ENCODE measurements at regions not wholly inside any gene's neighbourhood (a gene's known extent, or its start where the extent isn't known, plus 50 kb on each side); places are given as distances from the start of the nearest gene placed in this dataset.

DNA sequence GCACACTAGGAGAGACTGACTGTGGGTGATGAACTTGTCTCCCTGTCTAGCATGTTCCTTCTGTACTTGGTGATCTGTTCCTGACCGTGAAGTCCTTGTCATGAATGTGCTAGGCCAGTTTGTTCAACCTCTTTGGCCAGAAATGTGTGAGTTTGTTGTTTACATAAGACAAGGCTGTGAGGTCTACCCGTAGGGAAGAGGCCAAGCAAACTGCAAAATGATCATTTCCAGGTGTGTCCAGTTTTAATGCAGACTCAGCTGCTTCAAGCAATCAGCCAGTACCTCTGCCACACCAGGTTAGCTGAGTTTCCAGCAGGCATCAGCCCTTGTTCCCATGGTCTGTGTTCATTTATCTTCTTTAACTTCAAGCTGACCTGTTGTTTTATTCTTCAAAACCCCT is 440.2 kb downstream of the FUT8 start:
- H3K4me3 ChIP-seq (ENCODE audit: low read depth, low read length): no peak overlapping the region
- TF ChIP-seq, protein P1, sequence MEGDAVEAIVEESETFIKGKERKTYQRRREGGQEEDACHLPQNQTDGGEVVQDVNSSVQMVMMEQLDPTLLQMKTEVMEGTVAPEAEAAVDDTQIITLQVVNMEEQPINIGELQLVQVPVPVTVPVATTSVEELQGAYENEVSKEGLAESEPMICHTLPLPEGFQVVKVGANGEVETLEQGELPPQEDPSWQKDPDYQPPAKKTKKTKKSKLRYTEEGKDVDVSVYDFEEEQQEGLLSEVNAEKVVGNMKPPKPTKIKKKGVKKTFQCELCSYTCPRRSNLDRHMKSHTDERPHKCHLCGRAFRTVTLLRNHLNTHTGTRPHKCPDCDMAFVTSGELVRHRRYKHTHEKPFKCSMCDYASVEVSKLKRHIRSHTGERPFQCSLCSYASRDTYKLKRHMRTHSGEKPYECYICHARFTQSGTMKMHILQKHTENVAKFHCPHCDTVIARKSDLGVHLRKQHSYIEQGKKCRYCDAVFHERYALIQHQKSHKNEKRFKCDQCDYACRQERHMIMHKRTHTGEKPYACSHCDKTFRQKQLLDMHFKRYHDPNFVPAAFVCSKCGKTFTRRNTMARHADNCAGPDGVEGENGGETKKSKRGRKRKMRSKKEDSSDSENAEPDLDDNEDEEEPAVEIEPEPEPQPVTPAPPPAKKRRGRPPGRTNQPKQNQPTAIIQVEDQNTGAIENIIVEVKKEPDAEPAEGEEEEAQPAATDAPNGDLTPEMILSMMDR (IDR thresholded peaks at IDR 0.05; ENCODE audit: borderline replicate concordance, insufficient read depth, low read depth, low read length): no peak

DNA sequence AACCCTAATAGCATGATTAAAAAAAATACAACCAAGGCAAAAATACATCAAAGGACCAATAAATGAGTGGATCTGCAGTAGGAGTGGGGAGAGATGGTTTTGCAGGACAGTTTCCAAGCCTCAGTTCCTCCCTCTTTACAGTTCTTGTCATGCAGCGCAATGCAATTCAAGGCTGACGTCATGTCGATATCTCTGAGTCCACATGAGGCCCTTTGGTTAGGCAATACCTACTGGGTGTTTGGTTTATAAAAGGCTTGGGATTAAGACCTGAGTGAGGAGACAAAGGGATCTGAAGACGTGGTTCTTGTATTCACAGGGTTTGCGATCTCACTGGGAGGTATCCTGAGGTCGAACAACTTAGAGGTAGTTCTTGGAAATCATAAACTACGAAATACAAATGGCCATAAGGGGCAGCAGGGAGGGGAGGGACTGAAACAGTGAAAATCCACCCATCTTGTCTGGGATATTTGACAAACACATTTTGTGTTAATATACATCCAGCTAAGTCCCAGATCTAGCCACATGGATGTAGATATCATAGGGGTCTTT is 441.0 kb downstream of the FUT8 start:
- TF ChIP-seq, protein P1 (IDR thresholded peaks at IDR 0.05; ENCODE audit: borderline replicate concordance, insufficient read depth, low read depth, low read length): no peak
- no peak overlapping the region for H3K4me3 ChIP-seq (ENCODE audit: low read depth, low read length)

DNA sequence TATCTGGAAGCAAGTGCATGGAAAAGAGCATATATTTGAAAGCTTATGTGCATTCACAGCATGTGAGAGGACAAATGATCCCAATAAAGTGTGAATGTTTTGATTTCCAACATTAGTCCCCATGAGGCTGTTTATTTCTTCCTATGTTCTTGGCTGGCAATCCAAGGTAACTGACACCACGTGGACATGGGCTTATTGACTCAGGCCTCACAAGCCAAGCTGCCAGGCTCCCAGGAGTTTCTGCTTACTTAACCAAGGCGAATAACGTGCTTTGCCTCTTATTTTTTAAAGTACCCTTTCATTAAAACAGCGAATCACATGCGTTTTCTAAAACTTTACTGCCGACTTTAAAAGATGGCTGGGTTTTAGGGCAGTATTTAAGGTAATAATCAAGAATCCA is 441.7 kb downstream of the FUT8 start:
- TF ChIP-seq, protein P1 (IDR thresholded peaks at IDR 0.05; ENCODE audit: borderline replicate concordance, insufficient read depth, low read depth, low read length): no peak
- H3K4me3 ChIP-seq (ENCODE audit: low read depth, low read length): no peak overlapping the region

DNA sequence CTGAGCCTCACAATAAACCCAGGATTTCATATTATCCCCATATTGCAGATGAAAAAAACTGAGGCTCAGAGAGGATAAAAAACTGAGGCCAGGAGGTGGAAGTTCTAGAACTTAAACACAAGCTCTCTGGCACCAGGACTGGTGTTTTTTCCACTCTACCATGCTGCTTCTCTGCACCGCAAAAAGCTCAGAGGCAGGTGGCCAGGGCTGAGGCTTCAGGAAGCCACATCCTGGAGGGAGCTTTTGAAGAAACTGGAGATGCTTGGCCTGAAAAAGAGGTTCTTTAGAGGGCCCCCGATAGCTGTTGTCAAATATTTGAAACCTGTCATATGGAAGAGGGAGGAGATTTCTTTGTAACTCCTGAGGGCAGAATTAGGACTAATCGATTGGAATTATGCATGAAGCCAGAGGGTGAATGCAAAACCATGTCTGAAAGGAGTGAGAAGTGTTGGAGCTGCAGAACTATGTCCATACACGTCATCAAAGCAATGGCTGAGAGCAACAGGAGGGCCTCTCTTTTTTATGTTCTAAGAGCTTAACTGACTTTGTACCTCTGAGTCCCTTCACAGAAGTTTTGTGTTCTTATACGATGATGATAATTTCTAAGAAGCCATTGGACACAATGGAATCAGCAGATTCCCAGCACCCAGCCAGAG is 448.6 kb downstream of the FUT8 start:
- no peak overlapping the region for H3K4me3 ChIP-seq (ENCODE audit: low read depth, low read length)
- TF ChIP-seq, protein P1 (IDR thresholded peaks at IDR 0.05; ENCODE audit: borderline replicate concordance, insufficient read depth, low read depth, low read length): no peak

DNA sequence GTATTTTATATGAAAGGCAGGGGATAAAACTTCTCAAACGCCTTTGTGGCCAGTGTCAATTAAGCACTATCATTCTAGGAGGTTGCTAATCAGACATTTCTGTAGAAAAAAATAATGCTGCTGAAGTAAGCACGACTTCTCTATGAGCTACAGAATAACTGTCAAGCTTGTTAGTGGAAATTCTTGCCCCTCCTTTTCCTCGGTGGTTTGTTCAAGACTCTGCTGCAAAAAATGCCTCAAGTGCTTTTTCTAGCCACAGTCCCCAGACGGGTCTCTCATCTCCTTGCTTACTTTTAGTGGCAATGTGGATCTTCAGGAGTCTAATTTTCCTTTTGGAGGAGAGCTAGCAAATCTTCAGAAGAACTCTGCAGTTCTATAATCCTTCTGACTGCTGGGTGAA is 452.0 kb downstream of the FUT8 start:
- no peak overlapping the region for H3K4me3 ChIP-seq (ENCODE audit: low read depth, low read length)
- TF ChIP-seq, protein P1 (IDR thresholded peaks at IDR 0.05; ENCODE audit: borderline replicate concordance, insufficient read depth, low read depth, low read length): no peak

DNA sequence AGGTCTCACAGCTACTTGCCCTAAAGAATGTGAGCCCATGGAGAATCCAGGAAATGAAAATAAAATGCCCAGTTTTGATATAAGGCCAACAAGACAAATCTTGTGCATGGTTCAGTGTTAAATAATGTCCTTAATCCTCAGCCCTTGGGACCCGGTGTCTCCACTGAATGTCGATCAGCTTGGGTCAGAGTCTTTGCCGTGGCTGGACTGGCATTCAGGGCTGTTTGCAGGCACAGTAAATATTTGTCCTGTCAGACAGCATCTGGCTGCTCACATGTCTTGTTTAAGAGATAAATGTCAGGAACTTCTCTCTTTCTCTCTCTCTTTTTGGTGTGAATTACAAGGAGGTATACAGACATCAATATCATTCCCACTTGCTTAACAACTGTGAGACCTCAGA is 452.5 kb downstream of the FUT8 start:
- H3K4me3 ChIP-seq (ENCODE audit: low read depth, low read length): no peak overlapping the region
- TF ChIP-seq, protein P1 (IDR thresholded peaks at IDR 0.05; ENCODE audit: borderline replicate concordance, insufficient read depth, low read depth, low read length): no peak

DNA sequence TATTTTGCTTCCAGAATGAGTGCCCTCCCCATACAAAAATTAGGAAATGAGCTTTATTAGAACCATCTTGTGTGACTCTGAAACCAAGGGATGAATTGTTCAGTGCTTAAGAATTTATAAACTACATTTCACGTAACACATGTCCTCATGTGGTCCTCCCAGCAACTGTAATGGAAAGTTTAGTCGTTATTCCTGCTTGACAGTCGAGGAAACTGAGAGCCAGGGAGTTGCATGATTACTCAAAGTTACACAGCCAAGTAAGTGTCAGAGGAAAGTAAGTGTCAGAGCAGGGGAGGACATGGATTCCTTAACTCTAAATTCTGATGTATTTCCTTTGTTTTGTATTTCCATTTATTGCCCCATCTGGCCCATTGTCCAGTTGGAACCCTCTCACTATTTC is 453.9 kb downstream of the FUT8 start:
- TF ChIP-seq, protein P1 (IDR thresholded peaks at IDR 0.05; ENCODE audit: borderline replicate concordance, insufficient read depth, low read depth, low read length): no peak

More for the DNA sequence above, 453.9 kb downstream of the FUT8 start:
- H3K4me3 ChIP-seq (ENCODE audit: low read depth, low read length): no peak overlapping the region

All from GM12875 (cell line).